RWPE1 (cell line): ENCODE measurements at regions not wholly inside any gene's neighbourhood (a gene's known extent, or its start where the extent isn't known, plus 50 kb on each side); places are given as distances from the start of the nearest gene placed in this dataset.

Experiments used
- CTCF ChIA-PET: fragments of 350-600 bp; sonication (Branson Sonifier 250); formaldehyde crosslinking; extraction: SDS; loops from one replicate; lab custom pipeline; 2021; lab: Yijun Ruan, JAX
- POLR2A ChIA-PET: fragments of 400-600 bp; formaldehyde crosslinking; extraction: SDS; loops from one replicate; lab custom pipeline; 2020; ENCODE audit warnings: antibody characterized with exemption; ENCODE audit not compliant: low non-redundant PET; lab: Yijun Ruan, JAX
- DNase-seq: peaks from one replicate; pipeline ENCODE4 v3.0.0; 2012; ENCODE audit warnings: low spot score
- H3K27ac ChIP-seq: fragments of 450-650 bp; 2 replicates; pipeline ENCODE4 v1.5.1; 2017
- CTCF ChIP-seq: fragments of 450-650 bp; conservative IDR thresholded peaks from 2 replicates; pipeline ENCODE4 v1.5.1; 2017; ENCODE audit warnings: low read depth, mild to moderate bottlenecking

- DNase-seq, result no peak
- TF ChIP-seq CTCF, result peak; percentile 16; the same call in 1 of the 2 replicates
- ChIA-PET CTCF (interaction anchor here (0.6 to 1.5 kb wide), 12 partner anchors 8 to 1134 kb away, joined by 3 to 5 read pairs (median 3); no protein-coding TSS in a partner anchor), POLR2A (no interaction called here)
- no peak overlapping the region for H3K27ac ChIP-seq
Observed at GRCh38 chr12:73935817-73936216, 601.8 kb upstream of the ATXN7L3B start.

GRCh38 chr12:73947326-73948026 lies 590.2 kb upstream of the ATXN7L3B start:
- no peak overlapping the region for H3K27ac ChIP-seq
- no peak for TF ChIP-seq CTCF
- CTCF ChIA-PET, result no interaction called here
- POLR2A ChIA-PET, result no interaction called here
- DNase-seq, result no peak

GRCh38 chr12:73950507-73950906 lies 587.1 kb upstream of the ATXN7L3B start:
- TF ChIP-seq CTCF, result no peak

GRCh38 chr12:73951956-73952703 lies 585.5 kb upstream of the ATXN7L3B start:
- ChIA-PET POLR2A (no interaction called here), CTCF (interaction anchor here (0.7 to 0.8 kb wide), 2 partner anchors 10 to 16 kb away, joined by 3 to 5 read pairs; no protein-coding TSS in a partner anchor)
- DNase-seq, result no peak
- TF ChIP-seq CTCF, result no peak
- H3K27ac ChIP-seq, result no peak overlapping the region

More at GRCh38 chr12:73950507-73950906, 587.1 kb upstream of the ATXN7L3B start:
- no peak overlapping the region for H3K27ac ChIP-seq
- POLR2A ChIA-PET, result no interaction called here
- no peak for DNase-seq
- CTCF ChIA-PET, result no interaction called here

- DNase-seq, result no peak
- ChIA-PET CTCF (no interaction called here), POLR2A (no interaction called here)
- no peak overlapping the region for H3K27ac ChIP-seq
- TF ChIP-seq CTCF, result no peak
Observed at GRCh38 chr12:73964641-73965040, 573.0 kb upstream of the ATXN7L3B start.

GRCh38 chr12:73973486-73973885 lies 564.1 kb upstream of the ATXN7L3B start:
- DNase-seq, result no peak
- ChIA-PET CTCF (no interaction called here), POLR2A (no interaction called here)
- no peak for TF ChIP-seq CTCF
- no peak overlapping the region for H3K27ac ChIP-seq
